ENCODE measurements at regions not wholly inside any gene's neighbourhood (a gene's known extent, or its start where the extent isn't known, plus 50 kb on each side); places are given as distances from the start of the nearest gene placed in this dataset.
"Not testable (repeated sequence)": the region's sequence is repeated elsewhere in the genome, so short reads cannot be mapped to it uniquely, and the experiment has no call there.

GRCh38 chr11:41533761-41534160, 74.3 kb upstream of the LRRC4C start:
- H3K9me3 ChIP-seq = no peaks in the 10 kb centered on the region
- DNase-seq (no peak), ATAC-seq (no peak)
- no peaks in the 10 kb centered on the region for H3K4me1 ChIP-seq
- H3K27me3 ChIP-seq = no peaks in the 10 kb centered on the region
- H3K36me3 ChIP-seq = no peaks in the 10 kb centered on the region
- no peak overlapping the region for H3K4me3 ChIP-seq
- in situ Hi-C loops (cut with MboI; ENCODE audit: low sequenced_read_pairs in 4 of 4) (no loop called here), intact Hi-C loops (cut with DNase I; ENCODE audit: low total_unique reads) (no loop called here)
- TF ChIP-seq POLR2A (IDR thresholded peaks at IDR 0.05) = no peak
- TF ChIP-seq CTCF (IDR thresholded peaks at IDR 0.05 in 4 of 5, conservative IDR thresholded peaks at IDR 0.05 in 1 of 5) = no peak
- H3K27ac ChIP-seq = no peak overlapping the region

GRCh38 chr11:41534391-41534790, 74.9 kb upstream of the LRRC4C start:
- in situ Hi-C loops (cut with MboI; ENCODE audit: low sequenced_read_pairs in 4 of 4) (no loop called here), intact Hi-C loops (cut with DNase I; ENCODE audit: low total_unique reads) (no loop called here)
- no peaks in the 10 kb centered on the region for H3K36me3 ChIP-seq
- H3K27me3 ChIP-seq = no peaks in the 10 kb centered on the region
- no peaks in the 10 kb centered on the region for H3K4me1 ChIP-seq
- no peak for ATAC-seq
- no peak for DNase-seq
- no peak for TF ChIP-seq CTCF (IDR thresholded peaks at IDR 0.05 in 4 of 5, conservative IDR thresholded peaks at IDR 0.05 in 1 of 5)
- no peak for TF ChIP-seq POLR2A (IDR thresholded peaks at IDR 0.05)
- no peak overlapping the region for H3K4me3 ChIP-seq
- H3K27ac ChIP-seq = no peak overlapping the region
- H3K9me3 ChIP-seq = no peaks in the 10 kb centered on the region

GRCh38 chr11:41534861-41535260, 75.4 kb upstream of the LRRC4C start:
- no peak for ATAC-seq
- H3K4me1 ChIP-seq = no peaks in the 10 kb centered on the region
- no peak overlapping the region for H3K27ac ChIP-seq
- H3K9me3 ChIP-seq = no peaks in the 10 kb centered on the region
- H3K36me3 ChIP-seq = no peaks in the 10 kb centered on the region
- intact Hi-C loops (cut with DNase I; ENCODE audit: low total_unique reads) = no loop called here
- no peak overlapping the region for H3K4me3 ChIP-seq
- H3K27me3 ChIP-seq = no peaks in the 10 kb centered on the region
- TF ChIP-seq CTCF (IDR thresholded peaks at IDR 0.05 in 4 of 5, conservative IDR thresholded peaks at IDR 0.05 in 1 of 5) = no peak
- TF ChIP-seq POLR2A (IDR thresholded peaks at IDR 0.05) = no peak
- in situ Hi-C loops (cut with MboI; ENCODE audit: low sequenced_read_pairs in 4 of 4) = no loop called here
- DNase-seq = no peak

GRCh38 chr11:41536021-41536568, 76.6 kb upstream of the LRRC4C start:
- Histone ChIP-seq H3K27me3 (no peaks in the 10 kb centered on the region), H3K27ac (no peak overlapping the region), H3K9me3 (no peaks in the 10 kb centered on the region), H3K36me3 (no peaks in the 10 kb centered on the region), H3K4me1 (no peaks in the 10 kb centered on the region), H3K4me3 (no peak overlapping the region)
- no peak for DNase-seq
- no peak for ATAC-seq
- intact Hi-C loops (cut with DNase I; ENCODE audit: low total_unique reads) (no loop called here), in situ Hi-C loops (cut with MboI; ENCODE audit: low sequenced_read_pairs in 4 of 4) (no loop called here)
- no peak for TF ChIP-seq POLR2A (IDR thresholded peaks at IDR 0.05)
- TF ChIP-seq CTCF (IDR thresholded peaks at IDR 0.05 in 4 of 5, conservative IDR thresholded peaks at IDR 0.05 in 1 of 5) = no peak

GRCh38 chr11:41544902-41545301, 85.5 kb upstream of the LRRC4C start:
- in situ Hi-C loops (cut with MboI; ENCODE audit: low sequenced_read_pairs in 4 of 4); intact Hi-C loops (cut with DNase I; ENCODE audit: low total_unique reads); H3K9me3 ChIP-seq; H3K27me3 ChIP-seq; H3K4me3 ChIP-seq; H3K4me1 ChIP-seq; ATAC-seq; DNase-seq; H3K27ac ChIP-seq; H3K36me3 ChIP-seq: not testable (repeated sequence)
